Prostate gland (tissue), 2 donors: ENCODE measurements at regions not wholly inside any gene's neighbourhood (a gene's known extent, or its start where the extent isn't known, plus 50 kb on each side); places are given as distances from the start of the nearest gene placed in this dataset.

ENCODE experiments used
- DNase-seq: peaks from one replicate; pipeline ENCODE4 v3.0.0-alpha.2; 2019; ENCODE audit warnings: low spot score
- H3K27ac ChIP-seq, 2 donors: fragments of 200-600 bp; sonication (generic); 2 replicates each; pipeline ENCODE4 v1.5.1; 2017 to 2019
- H3K27me3 ChIP-seq: fragments of 200-600 bp; sonication (generic); replicated peaks from 2 replicates; pipeline ENCODE4 v1.5.1; 2019; ENCODE audit not compliant: insufficient read depth
- H3K36me3 ChIP-seq, 2 donors: fragments of 200-600 bp; sonication (generic); 1 replicate in 1 of 2; 2 replicates in 1 of 2; pipeline versions ENCODE4 v1.5.1 to v1.8.1; 2017 to 2019
- H3K4me1 ChIP-seq: fragments of 200-600 bp; sonication (generic); replicated peaks from 2 replicates; pipeline ENCODE4 v1.5.1; 2019
- H3K4me3 ChIP-seq, 2 donors: fragments of 200-600 bp; sonication (generic); 2 replicates each; pipeline ENCODE4 v1.5.1; 2017 to 2019
- H3K9me3 ChIP-seq: fragments of 200-600 bp; sonication (generic); 2 replicates; pipeline ENCODE4 v1.5.1; 2017
- CTCF ChIP-seq, 4 experiments: fragments of 200-600 bp in 2 of 4; fragments of 450-650 bp in 2 of 4; sonication (generic) in 2 of 4; IDR thresholded peaks; 1 replicate in 3 of 4; 2 replicates in 1 of 4; pipeline ENCODE4 v1.5.1; 2016 to 2019; ENCODE audit warnings: antibody characterized with exemption in 4 of 4, mild to moderate bottlenecking in 2 of 4, moderate library complexity in 2 of 4
- POLR2A ChIP-seq: fragments of 450-650 bp; IDR thresholded peaks from one replicate; pipeline ENCODE4 v1.6.1; 2016; ENCODE audit warnings: antibody characterized with exemption, mild to moderate bottlenecking
- POLR2AphosphoS5 ChIP-seq: sonication (generic); formaldehyde crosslinking; IDR thresholded peaks from one replicate; pipeline ENCODE4 v1.6.1; 2017; ENCODE audit warnings: antibody characterized with exemption
- WGBS: methylation state at CpG from one replicate; pipeline ENCODE4 v1.1.5; 2018; 5-methylcytosine and 5-hydroxymethylcytosine counted together
- intact Hi-C: fragments of 100-400 bp; cut with DNase I; formaldehyde crosslinking; loops from one replicate; pipeline ENCODE4 v1.14.2; 2022

- 89% methylated on average over 6 of the region's 6 CpGs for WGBS
- Histone ChIP-seq H3K36me3 (no peaks in the 10 kb centered on the region), H3K4me3 (no peak overlapping the region), H3K27me3 (no peaks in the 10 kb centered on the region), H3K4me1 (no peaks in the 10 kb centered on the region), H3K27ac (no peak overlapping the region), H3K9me3 (no peaks in the 10 kb centered on the region)
- no peak for DNase-seq
- no peak for TF ChIP-seq POLR2A
- no peak for TF ChIP-seq CTCF (IDR thresholded peaks at IDR 0.05)
- TF ChIP-seq POLR2AphosphoS5 = no peak
- intact Hi-C loops = no loop called here
These were observed 418.5 kb upstream of the MEF2C start for GRCh38 chr5:89301321-89302025.

DNA sequence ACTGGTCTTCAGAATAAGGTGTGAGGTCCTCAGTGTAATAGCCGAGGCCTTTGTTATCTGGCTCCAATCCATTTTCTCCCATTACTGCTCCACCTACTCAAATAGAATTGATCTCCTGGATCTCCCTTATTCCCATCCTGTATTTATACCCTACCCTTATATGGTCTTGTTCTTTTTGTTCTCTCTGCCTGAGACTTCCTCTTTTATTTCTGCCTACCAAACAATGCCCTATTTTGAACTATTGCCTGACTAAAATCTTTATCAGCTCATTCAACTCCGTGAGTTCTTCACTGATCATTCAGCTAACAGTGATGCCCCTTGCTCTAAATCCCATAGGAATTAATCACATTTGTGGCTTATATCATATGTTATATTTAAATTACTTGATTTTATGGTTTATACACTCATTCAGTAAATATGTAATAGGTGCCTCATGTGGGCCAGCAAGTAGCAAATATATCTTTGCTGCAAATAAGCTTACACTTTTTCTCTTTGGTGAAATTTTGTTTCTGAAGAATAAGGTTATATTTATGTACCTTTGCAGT lies 417.5 kb upstream of the MEF2C start:
- Histone ChIP-seq H3K9me3 (no peaks in the 10 kb centered on the region), H3K27ac (no peak overlapping the region), H3K4me3 (no peak overlapping the region), H3K27me3 (no peaks in the 10 kb centered on the region), H3K4me1 (no peaks in the 10 kb centered on the region), H3K36me3 (no peaks in the 10 kb centered on the region)
- 88% methylated on average over 2 of the region's 2 CpGs for WGBS
- no peak for TF ChIP-seq POLR2AphosphoS5
- TF ChIP-seq CTCF (IDR thresholded peaks at IDR 0.05) = no peak
- no peak for TF ChIP-seq POLR2A
- intact Hi-C loops = no loop called here
- DNase-seq = no peak

DNA sequence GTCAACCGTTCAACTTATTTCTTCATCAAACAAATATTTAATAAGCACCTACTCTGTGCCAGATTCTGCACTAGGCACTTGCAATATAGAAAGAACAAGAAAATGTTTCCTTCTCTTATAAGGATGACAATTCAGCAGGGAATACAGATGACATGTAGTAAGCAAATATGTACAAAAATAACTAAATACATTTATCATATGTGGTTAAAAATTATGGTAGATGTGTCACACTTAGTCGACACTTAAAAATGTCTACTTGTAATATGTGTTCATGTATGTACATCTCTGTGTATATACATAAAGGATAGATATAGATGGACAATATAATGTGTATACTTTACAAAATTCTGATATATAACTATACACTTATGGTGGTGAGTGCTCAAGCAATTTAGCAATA lies 417.0 kb upstream of the MEF2C start:
- Histone ChIP-seq H3K9me3 (no peaks in the 10 kb centered on the region), H3K4me1 (no peaks in the 10 kb centered on the region), H3K36me3 (no peaks in the 10 kb centered on the region), H3K4me3 (no peak overlapping the region), H3K27me3 (no peaks in the 10 kb centered on the region), H3K27ac (no peak overlapping the region)
- no peak for DNase-seq
- 91% methylated on average over 2 of the region's 2 CpGs for WGBS
- TF ChIP-seq POLR2AphosphoS5 (no peak), POLR2A (no peak), CTCF (IDR thresholded peaks at IDR 0.05) (no peak)
- intact Hi-C loops = no loop called here

GRCh38 chr5:89297066-89297465 lies 414.1 kb upstream of the MEF2C start:
- H3K4me3 ChIP-seq = no peak overlapping the region
- no peaks in the 10 kb centered on the region for H3K4me1 ChIP-seq
- intact Hi-C loops = no loop called here
- WGBS = 91% methylated on average over 1 of the region's 1 CpG
- no peak for TF ChIP-seq POLR2AphosphoS5
- TF ChIP-seq POLR2A = no peak
- TF ChIP-seq CTCF (IDR thresholded peaks at IDR 0.05) = no peak
- no peak for DNase-seq
- no peak overlapping the region for H3K27ac ChIP-seq
- no peaks in the 10 kb centered on the region for H3K36me3 ChIP-seq
- H3K9me3 ChIP-seq = no peaks in the 10 kb centered on the region
- H3K27me3 ChIP-seq = no peaks in the 10 kb centered on the region

DNA sequence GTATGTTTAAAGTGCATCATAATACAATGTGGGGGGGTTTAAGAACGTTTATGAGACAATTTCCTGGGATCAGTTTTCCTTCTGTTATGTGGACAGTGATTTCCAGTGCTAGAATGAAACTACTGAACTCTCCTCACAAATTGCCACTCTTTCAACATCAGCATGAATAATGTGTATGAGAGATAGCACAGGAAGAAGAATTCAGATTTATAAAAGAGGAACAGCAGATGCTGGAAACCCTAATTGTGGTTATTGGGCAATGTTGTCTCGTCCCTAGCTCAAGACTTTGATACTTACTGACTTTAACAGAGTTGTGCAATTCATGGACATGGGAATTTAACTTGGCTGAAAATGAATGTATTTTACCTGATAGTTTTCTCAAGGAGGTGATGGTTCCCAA lies 410.8 kb upstream of the MEF2C start:
- intact Hi-C loops = no loop called here
- no peaks in the 10 kb centered on the region for H3K4me1 ChIP-seq
- DNase-seq = no peak
- TF ChIP-seq POLR2A = no peak
- no peaks in the 10 kb centered on the region for H3K27me3 ChIP-seq
- 42% methylated on average over 2 of the region's 2 CpGs for WGBS
- no peaks in the 10 kb centered on the region for H3K36me3 ChIP-seq
- H3K4me3 ChIP-seq = no peak overlapping the region
- H3K9me3 ChIP-seq = no peaks in the 10 kb centered on the region
- H3K27ac ChIP-seq = no peak overlapping the region
